GM21526 (cell line): ENCODE measurements at regions not wholly inside any gene's neighbourhood (a gene's known extent, or its start where the extent isn't known, plus 50 kb on each side); places are given as distances from the start of the nearest gene placed in this dataset.

ENCODE experiments used
- ATAC-seq: cut with Tn5 transposase; IDR thresholded peaks from one replicate; pipeline ENCODE4 v1.9.1; 2021; ENCODE audit warnings: moderate library complexity; ENCODE audit not compliant: unreplicated experiment, low FRiP score

- no peak for ATAC-seq
Observed at GRCh38 chr4:187172340-187172761, 448.7 kb upstream of the FAT1 start.

- ATAC-seq: no peak
Observed at GRCh38 chr4:187174749-187175148, 451.1 kb upstream of the FAT1 start.

DNA sequence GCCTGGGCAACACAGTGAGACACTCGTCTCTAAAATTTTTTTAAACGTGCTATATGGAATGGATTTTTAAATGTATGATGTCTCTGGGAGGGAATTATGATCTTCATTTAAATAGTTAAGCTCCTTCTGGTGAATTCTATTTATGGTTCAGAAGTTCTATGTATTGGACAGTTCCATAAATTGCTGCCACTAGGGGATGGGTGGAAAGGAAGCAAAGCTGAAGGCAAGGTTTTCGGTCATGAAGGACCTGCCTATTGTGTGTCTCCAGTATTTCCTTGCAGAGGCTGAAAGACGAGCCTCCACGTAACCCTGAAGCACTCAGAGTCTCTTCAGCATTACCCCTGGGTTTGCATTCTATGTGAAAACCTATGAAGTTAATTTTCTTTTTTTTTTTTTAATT is 451.5 kb upstream of the FAT1 start:
- ATAC-seq: no peak

- ATAC-seq: no peak
Observed at GRCh38 chr4:187176261-187176910, 452.7 kb upstream of the FAT1 start.

GRCh38 chr4:187178084-187178483 is 454.4 kb upstream of the FAT1 start:
- ATAC-seq: no peak

DNA sequence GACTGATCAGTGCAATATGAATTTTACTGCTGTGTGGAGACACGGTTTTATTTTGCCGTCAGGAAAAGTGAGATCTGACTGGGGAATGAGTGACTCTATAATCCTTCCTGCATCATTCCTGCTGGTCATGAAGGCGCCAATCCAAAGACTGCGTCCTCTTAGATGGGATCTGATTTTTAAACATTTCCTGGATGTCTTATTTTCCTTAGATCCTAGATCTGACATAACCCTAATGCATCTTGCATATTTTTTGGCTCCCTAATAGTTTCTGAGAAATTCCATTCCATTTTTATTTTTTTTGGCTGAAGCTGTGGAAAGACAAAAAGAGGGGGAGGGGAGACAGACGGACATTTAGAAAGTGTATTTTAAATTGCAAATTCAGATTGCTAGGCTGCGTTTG is 454.9 kb upstream of the FAT1 start:
- no peak for ATAC-seq

DNA sequence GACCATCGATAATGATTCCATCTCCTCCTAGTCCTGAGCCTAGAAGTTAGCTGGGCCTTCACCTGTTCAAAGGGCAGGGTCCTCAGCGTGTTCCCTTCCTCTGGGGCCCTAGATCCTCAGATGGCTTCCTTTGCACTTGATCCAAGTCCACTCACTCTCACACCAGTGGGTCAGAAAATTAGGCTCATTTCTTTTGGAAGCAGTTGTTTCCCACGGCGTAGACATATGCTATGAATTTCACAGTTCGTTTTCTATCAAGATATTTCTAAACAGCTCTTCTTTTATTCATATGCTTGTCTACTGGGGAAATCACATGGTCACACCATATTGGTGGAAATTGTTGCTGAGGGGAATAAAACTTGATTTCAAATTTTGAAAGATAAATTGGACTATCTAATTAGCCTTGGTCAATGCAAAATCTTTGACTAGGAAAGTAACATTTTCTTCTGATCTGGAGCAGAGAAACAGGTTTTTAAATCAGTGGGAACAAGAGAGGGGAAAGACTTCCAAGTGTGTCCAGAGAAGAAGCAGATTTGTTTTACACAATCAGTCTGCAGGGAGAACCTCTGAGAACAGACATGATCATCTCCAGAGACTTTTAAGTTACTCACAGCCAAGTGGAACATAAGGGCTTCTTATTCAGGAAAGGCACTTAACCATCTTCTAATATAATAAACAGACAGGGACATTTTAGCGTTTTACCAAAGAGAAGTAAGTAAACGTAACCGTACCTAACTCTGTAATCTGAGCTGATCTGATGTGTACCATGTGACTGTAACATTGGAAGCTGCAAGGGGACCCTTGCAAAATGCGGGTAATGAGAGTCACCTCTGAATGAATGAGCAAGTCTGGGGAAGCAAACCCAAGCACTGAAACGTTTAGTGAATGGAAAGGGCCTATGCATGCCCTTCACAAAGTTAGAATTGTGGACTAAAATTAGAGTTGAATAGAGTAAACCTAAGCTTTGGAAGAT is 455.7 kb upstream of the FAT1 start:
- no peak for ATAC-seq

GRCh38 chr4:187181054-187181453 is 457.4 kb upstream of the FAT1 start:
- ATAC-seq: no peak

- ATAC-seq: no peak
Observed at GRCh38 chr4:187183346-187183745, 459.7 kb upstream of the FAT1 start.

- ATAC-seq: no peak
Observed at GRCh38 chr4:187183826-187184225, 460.2 kb upstream of the FAT1 start.

GRCh38 chr4:187184508-187184907 is 460.9 kb upstream of the FAT1 start:
- no peak for ATAC-seq

- no peak for ATAC-seq
Observed at GRCh38 chr4:187188118-187188517, 464.5 kb upstream of the FAT1 start.

DNA sequence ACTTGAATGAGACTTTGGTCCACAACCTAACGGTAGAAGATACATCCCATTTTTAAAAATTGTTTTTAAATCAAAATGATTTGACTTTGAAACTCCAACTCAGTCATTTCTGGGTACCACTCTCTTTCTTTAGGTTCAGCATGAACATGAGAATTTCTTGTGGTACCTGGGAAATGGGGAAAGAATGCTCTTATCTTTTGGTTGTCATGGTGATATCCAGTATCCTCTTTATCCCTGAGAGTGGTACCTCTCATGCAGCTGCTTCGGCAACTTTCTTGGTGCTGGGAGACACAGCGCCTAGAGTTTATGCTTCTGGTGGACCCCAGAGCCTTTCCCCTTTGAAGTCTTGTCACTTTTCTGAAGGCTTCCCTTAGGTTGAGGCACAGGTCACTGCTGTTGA is 465.1 kb upstream of the FAT1 start:
- ATAC-seq: no peak

- no peak for ATAC-seq
Observed at GRCh38 chr4:187190390-187190789, 466.7 kb upstream of the FAT1 start.

GRCh38 chr4:187191676-187192075 is 468.0 kb upstream of the FAT1 start:
- ATAC-seq: no peak

DNA sequence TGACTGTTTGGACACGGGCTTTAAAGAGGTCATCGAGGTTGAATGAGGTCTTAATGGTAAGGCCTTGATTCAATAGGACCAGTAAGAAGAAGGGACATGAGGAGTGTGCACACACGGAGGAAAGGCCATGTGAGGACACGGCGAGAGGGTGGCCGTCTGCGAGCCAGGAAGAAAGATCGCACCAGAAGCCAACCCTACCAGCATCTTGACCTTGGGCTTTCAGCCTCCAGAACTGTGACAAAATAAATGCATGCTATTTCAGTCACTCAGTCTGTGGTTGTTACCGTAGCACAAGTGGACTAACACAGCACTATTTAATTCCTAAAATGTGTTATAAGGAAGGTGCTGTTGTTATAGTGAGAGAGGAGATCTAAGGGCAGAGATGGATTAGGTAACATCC is 468.6 kb upstream of the FAT1 start:
- ATAC-seq: no peak

DNA sequence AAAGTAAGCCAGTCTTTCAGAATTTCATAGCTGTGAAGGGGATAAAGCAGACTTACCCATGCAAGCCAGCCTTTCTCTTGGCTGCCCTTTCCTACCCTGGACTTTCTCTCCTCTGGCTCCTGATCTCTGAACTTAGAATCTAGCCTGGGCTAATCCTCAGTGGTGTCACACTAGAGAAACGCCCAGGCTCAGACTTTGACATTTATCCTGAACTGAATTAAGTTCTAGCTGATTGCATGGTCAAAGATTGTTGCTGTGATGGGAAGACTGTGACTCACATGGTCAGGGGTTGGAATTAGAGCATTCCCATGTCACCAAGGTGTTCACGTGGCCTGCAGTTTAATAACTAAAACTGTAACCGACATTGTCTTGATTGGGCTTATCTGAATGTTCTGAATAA is 469.5 kb upstream of the FAT1 start:
- no peak for ATAC-seq

- no peak for ATAC-seq
Observed at GRCh38 chr4:187204389-187204918, 480.8 kb upstream of the FAT1 start.

- no peak for ATAC-seq
Observed at GRCh38 chr4:187207931-187208330, 484.3 kb upstream of the FAT1 start.

- no peak for ATAC-seq
Observed at GRCh38 chr4:187208651-187209050, 485.0 kb upstream of the FAT1 start.

- ATAC-seq: no peak
Observed at GRCh38 chr4:187209921-187210613, 486.4 kb upstream of the FAT1 start.
